ENCODE measurements at regions not wholly inside any gene's neighbourhood (a gene's known extent, or its start where the extent isn't known, plus 50 kb on each side); places are given as distances from the start of the nearest gene placed in this dataset.

GRCh38 chr5:144105371-144105770 is 65.1 kb downstream of the YIPF5 start:
- intact Hi-C loops (cut with micrococcal nuclease) = no loop called here
- WGBS (ENCODE audit: insufficient coverage) = no CpG with 5 or more reads among the region's 1 CpG
- H3K36me3 ChIP-seq (replicated peaks in 1 of 2; ENCODE audit: control extremely low read depth in 1 of 2, control insufficient read depth in 1 of 2, extremely low read depth in 1 of 2, insufficient read depth in 2 of 2, low read length in 1 of 2) = no peaks in the 10 kb centered on the region
- no peaks in the 10 kb centered on the region for H3K79me2 ChIP-seq (ENCODE audit: control insufficient read depth, insufficient read depth, low read length)
- H3K4me3 ChIP-seq (ENCODE audit: control extremely low read depth in 1 of 5, extremely low read depth in 1 of 5, insufficient read depth in 1 of 5, low read depth in 2 of 5, low read length in 4 of 5) = no peak overlapping the region
- peaks cover 15% of the 10 kb centered on the region for H3K27me3 Mint-ChIP-seq
- H3K27ac ChIP-seq (ENCODE audit: low read length in 2 of 2) = no peak overlapping the region
- peaks cover 0 to 3% (median under 1%) of the 10 kb centered on the region in 4 experiments for H3K27me3 ChIP-seq (replicated peaks in 1 of 4; ENCODE audit: control extremely low read depth in 1 of 4, control insufficient read depth in 3 of 4, insufficient read depth in 4 of 4, low read length in 3 of 4)
- no peak overlapping the region for H3K4me3 Mint-ChIP-seq
- ChIA-PET CTCF (no interaction called here), POLR2A (no interaction called here)
- no peaks in the 10 kb centered on the region for H3K9me3 ChIP-seq (ENCODE audit: control extremely low read depth in 1 of 3, control insufficient read depth in 2 of 3, insufficient read depth in 1 of 3, low read length in 2 of 3)
- H3K9me3 Mint-ChIP-seq (ENCODE audit: insufficient read depth) = no peaks in the 10 kb centered on the region
- no peak overlapping the region for H3K27ac Mint-ChIP-seq
- H4K20me1 ChIP-seq (ENCODE audit: control insufficient read depth, insufficient read depth, low read length, poor library complexity, severe bottlenecking) = no peaks in the 10 kb centered on the region
- no peaks in the 10 kb centered on the region for H3K4me1 ChIP-seq (ENCODE audit: control insufficient read depth in 2 of 2, insufficient read depth in 2 of 2, low read length in 2 of 2)
- no peak overlapping the region for H3K4me2 ChIP-seq (replicated peaks; ENCODE audit: low read depth, low read length, poor library complexity, severe bottlenecking)
- DNase-seq (no peak), ATAC-seq (ENCODE audit: low read depth) (no peak)
- H2AFZ ChIP-seq (ENCODE audit: insufficient read depth, low read depth, low read length, poor library complexity, severe bottlenecking) = no peak overlapping the region
- H3K9ac ChIP-seq (ENCODE audit: low read length) = no peak overlapping the region
- H3K4me1 Mint-ChIP-seq = no peaks in the 10 kb centered on the region
- TF ChIP-seq CTCF (IDR thresholded peaks at IDR 0.05) = no peak
- no peak for TF ChIP-seq EZH2 (IDR thresholded peaks at IDR 0.05; ENCODE audit: borderline replicate concordance, insufficient read depth, low read depth, low read length, poor library complexity, severe bottlenecking)

DNA sequence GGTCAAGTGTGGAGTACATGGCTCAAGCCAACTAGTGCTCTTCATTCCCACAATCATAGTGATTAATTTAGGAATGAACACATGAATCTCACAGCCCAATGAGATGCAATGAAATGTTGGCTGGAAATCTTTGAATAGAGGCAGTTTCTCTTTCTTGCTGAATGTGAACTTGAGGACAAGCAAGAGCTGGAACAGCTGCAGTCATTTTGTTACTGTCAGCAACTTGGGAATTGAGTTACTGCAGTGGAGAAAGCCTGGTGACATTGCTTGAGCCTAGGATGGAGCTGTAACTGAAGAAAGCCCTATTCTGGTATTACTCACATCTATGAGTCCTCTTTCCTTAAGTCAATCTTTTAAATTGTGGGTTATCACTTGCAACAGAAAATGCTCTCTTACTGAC is 62.3 kb downstream of the YIPF5 start:
- Histone ChIP-seq H2AFZ (ENCODE audit: insufficient read depth, low read depth, low read length, poor library complexity, severe bottlenecking) (no peak overlapping the region), H3K4me3 (ENCODE audit: control extremely low read depth in 1 of 5, extremely low read depth in 1 of 5, insufficient read depth in 1 of 5, low read depth in 2 of 5, low read length in 4 of 5) (no peak overlapping the region), H4K20me1 (ENCODE audit: control insufficient read depth, insufficient read depth, low read length, poor library complexity, severe bottlenecking) (no peaks in the 10 kb centered on the region), H3K27ac (ENCODE audit: low read length in 2 of 2) (no peak overlapping the region), H3K4me1 (ENCODE audit: control insufficient read depth in 2 of 2, insufficient read depth in 2 of 2, low read length in 2 of 2) (no peaks in the 10 kb centered on the region), H3K9me3 (ENCODE audit: control extremely low read depth in 1 of 3, control insufficient read depth in 2 of 3, insufficient read depth in 1 of 3, low read length in 2 of 3) (no peaks in the 10 kb centered on the region), H3K27me3 (replicated peaks in 1 of 4; ENCODE audit: control extremely low read depth in 1 of 4, control insufficient read depth in 3 of 4, insufficient read depth in 4 of 4, low read length in 3 of 4) (peaks cover 0 to 3% (median 1%) of the 10 kb centered on the region in 4 experiments), H3K36me3 (replicated peaks in 1 of 2; ENCODE audit: control extremely low read depth in 1 of 2, control insufficient read depth in 1 of 2, extremely low read depth in 1 of 2, insufficient read depth in 2 of 2, low read length in 1 of 2) (no peaks in the 10 kb centered on the region), H3K4me2 (replicated peaks; ENCODE audit: low read depth, low read length, poor library complexity, severe bottlenecking) (no peak overlapping the region), H3K79me2 (ENCODE audit: control insufficient read depth, insufficient read depth, low read length) (no peaks in the 10 kb centered on the region), H3K9ac (ENCODE audit: low read length) (no peak overlapping the region)
- DNase-seq (no peak), ATAC-seq (ENCODE audit: low read depth) (no peak)
- no peaks in the 10 kb centered on the region for H3K4me1 Mint-ChIP-seq
- TF ChIP-seq CTCF (IDR thresholded peaks at IDR 0.05) = no peak
- no peak for TF ChIP-seq EZH2 (IDR thresholded peaks at IDR 0.05; ENCODE audit: borderline replicate concordance, insufficient read depth, low read depth, low read length, poor library complexity, severe bottlenecking)
- CTCF ChIA-PET = no interaction called here
- H3K27me3 Mint-ChIP-seq = peaks cover 29% of the 10 kb centered on the region
- no peaks in the 10 kb centered on the region for H3K9me3 Mint-ChIP-seq (ENCODE audit: insufficient read depth)
- no peak overlapping the region for H3K27ac Mint-ChIP-seq
- intact Hi-C loops (cut with micrococcal nuclease) = no loop called here
- H3K4me3 Mint-ChIP-seq = no peak overlapping the region
- POLR2A ChIA-PET = no interaction called here
